Keratinocyte (primary cell): ENCODE measurements at regions not wholly inside any gene's neighbourhood (a gene's known extent, or its start where the extent isn't known, plus 50 kb on each side); places are given as distances from the start of the nearest gene placed in this dataset.

Experiments used
- DNase-seq: peaks from one replicate; pipeline ENCODE4 v3.0.0-alpha.2; 2011; ENCODE audit warnings: low read depth, missing footprints, low spot score
- FAIRE-seq: peaks from 2 replicates; lab custom pipeline; 2011; peaks lifted over from hg19 to GRCh38; lab: Jason Lieb, UNC
- H2AFZ ChIP-seq: 2 replicates; pipeline ENCODE4 v1.6.0; 2012; ENCODE audit warnings: low read length, control low read depth, inconsistent platforms; ENCODE audit not compliant: control insufficient read depth
- H3K27ac ChIP-seq: 2 replicates; pipeline ENCODE4 v1.5.1; 2011; ENCODE audit warnings: low read length; ENCODE audit not compliant: control insufficient read depth, insufficient read depth
- H3K27me3 ChIP-seq: 3 replicates; pipeline ENCODE4 v1.6.0; 2011; ENCODE audit warnings: low read length; ENCODE audit not compliant: control insufficient read depth, insufficient read depth; ENCODE audit errors: extremely low read depth
- H3K36me3 ChIP-seq, 2 experiments: 2 replicates in 1 of 2; 3 replicates in 1 of 2; pipeline ENCODE4 v1.5.1; 2011; ENCODE audit warnings: low read length in 2 of 2, mild to moderate bottlenecking in 1 of 2; ENCODE audit not compliant: control insufficient read depth in 2 of 2, insufficient read depth in 2 of 2; ENCODE audit errors: extremely low read depth in 1 of 2
- H3K4me1 ChIP-seq: 3 replicates; pipeline ENCODE4 v1.5.1; 2011; ENCODE audit warnings: low read length; ENCODE audit not compliant: control insufficient read depth, insufficient read depth; ENCODE audit errors: extremely low read depth
- H3K4me2 ChIP-seq: 3 replicates; pipeline ENCODE4 v1.6.0; 2011; ENCODE audit warnings: low read depth, low read length; ENCODE audit not compliant: control insufficient read depth, insufficient read depth; ENCODE audit errors: extremely low read depth
- H3K4me3 ChIP-seq, 3 experiments: fragments of 200-600 bp in 1 of 3; sonication (generic) in 1 of 3; 2 replicates in 2 of 3; 3 replicates in 1 of 3; pipeline ENCODE4 v1.5.1; 2011 to 2016; ENCODE audit warnings: low read length in 3 of 3, mild to moderate bottlenecking in 3 of 3, control low read depth in 2 of 3, inconsistent platforms in 1 of 3, low read depth in 1 of 3, mixed read lengths in 1 of 3, mixed run types in 1 of 3, moderate library complexity in 1 of 3; ENCODE audit not compliant: control insufficient read depth in 2 of 3, insufficient read depth in 2 of 3; ENCODE audit errors: extremely low read depth in 1 of 3
- H3K79me2 ChIP-seq: 2 replicates; pipeline ENCODE4 v1.6.0; 2012; ENCODE audit warnings: low read length; ENCODE audit not compliant: control insufficient read depth, insufficient read depth
- H3K9ac ChIP-seq: 3 replicates; pipeline ENCODE4 v1.6.0; 2011; ENCODE audit warnings: low read length; ENCODE audit not compliant: control insufficient read depth, insufficient read depth; ENCODE audit errors: extremely low read depth
- H3K9me1 ChIP-seq: 3 replicates; pipeline ENCODE4 v1.6.0; 2011; ENCODE audit warnings: low read length; ENCODE audit not compliant: control insufficient read depth, insufficient read depth; ENCODE audit errors: extremely low read depth
- H3K9me3 ChIP-seq: 2 replicates; pipeline ENCODE4 v1.5.1; 2012; ENCODE audit warnings: low read depth, low read length; ENCODE audit not compliant: control insufficient read depth
- H4K20me1 ChIP-seq: 3 replicates; pipeline ENCODE4 v1.6.0; 2011; ENCODE audit warnings: low read length; ENCODE audit not compliant: control insufficient read depth, insufficient read depth; ENCODE audit errors: extremely low read depth
- CTCF ChIP-seq, 3 experiments: IDR thresholded peaks in 1 of 3; conservative IDR thresholded peaks in 1 of 3; optimal IDR thresholded peaks in 1 of 3; 2 replicates in 2 of 3; 3 replicates in 1 of 3; pipeline versions ENCODE3 to v1.5.1; 2011; ENCODE audit warnings: low read length in 3 of 3, mild to moderate bottlenecking in 3 of 3, moderate library complexity in 2 of 3, control low read depth in 1 of 3, inconsistent platforms in 1 of 3; ENCODE audit not compliant: insufficient read depth in 2 of 3; ENCODE audit errors: extremely low read depth in 1 of 3
- EZH2 ChIP-seq: IDR thresholded peaks from one replicate; pipeline ENCODE4 v1.6.1; 2012; ENCODE audit warnings: inconsistent platforms, mild to moderate bottlenecking, low read length, moderate library complexity
- dilution Hi-C: fragments of 300-500 bp; cut with MboI; formaldehyde crosslinking; loops from one replicate; pipeline ENCODE4 v1.7.0; 2020; ENCODE audit warnings: low sequenced_read_pairs; ENCODE audit not compliant: extremely low pct_ligation_motif_present

- dilution Hi-C loops = no loop called here
Observed at GRCh38 chr18:41517142-41517541, 437.9 kb upstream of the PIK3C3 start.

GRCh38 chr18:41513438-41513837, 441.6 kb upstream of the PIK3C3 start:
- no peaks in the 10 kb centered on the region for H4K20me1 ChIP-seq
- H3K27me3 ChIP-seq = no peaks in the 10 kb centered on the region
- no peak overlapping the region for H2AFZ ChIP-seq
- no peaks in the 10 kb centered on the region for H3K9me3 ChIP-seq
- DNase-seq (no peak), FAIRE-seq (no peak)
- no peak for TF ChIP-seq CTCF (optimal IDR thresholded peaks at IDR 0.05 in 1 of 3, IDR thresholded peaks at IDR 0.05 in 1 of 3, conservative IDR thresholded peaks at IDR 0.05 in 1 of 3; ENCODE audit: extremely low read depth in 1 of 3, insufficient read depth in 2 of 3, low read length in 3 of 3)
- no peak for TF ChIP-seq EZH2
- H3K9ac ChIP-seq = no peak overlapping the region
- dilution Hi-C loops = no loop called here
- no peaks in the 10 kb centered on the region for H3K36me3 ChIP-seq
- H3K4me1 ChIP-seq = no peaks in the 10 kb centered on the region
- H3K4me3 ChIP-seq = no peak overlapping the region
- no peak overlapping the region for H3K27ac ChIP-seq
- no peaks in the 10 kb centered on the region for H3K9me1 ChIP-seq
- no peak overlapping the region for H3K4me2 ChIP-seq
- H3K79me2 ChIP-seq = no peaks in the 10 kb centered on the region

More at GRCh38 chr18:41517142-41517541, 437.9 kb upstream of the PIK3C3 start:
- Histone ChIP-seq H2AFZ (no peak overlapping the region), H3K9me3 (no peaks in the 10 kb centered on the region), H3K27me3 (no peaks in the 10 kb centered on the region), H3K9me1 (no peaks in the 10 kb centered on the region), H3K79me2 (no peaks in the 10 kb centered on the region), H3K4me1 (no peaks in the 10 kb centered on the region), H4K20me1 (no peaks in the 10 kb centered on the region), H3K4me2 (no peak overlapping the region), H3K27ac (no peak overlapping the region), H3K9ac (no peak overlapping the region), H3K36me3 (no peaks in the 10 kb centered on the region), H3K4me3 (no peak overlapping the region)
- FAIRE-seq (no peak), DNase-seq (no peak)
- TF ChIP-seq EZH2 (no peak), CTCF (optimal IDR thresholded peaks at IDR 0.05 in 1 of 3, IDR thresholded peaks at IDR 0.05 in 1 of 3, conservative IDR thresholded peaks at IDR 0.05 in 1 of 3; ENCODE audit: extremely low read depth in 1 of 3, insufficient read depth in 2 of 3, low read length in 3 of 3) (no peak)
